Stimulated activated CD4-positive, alpha-beta T cell treated with anti-CD3 and anti-CD28 coated beads, TNF-alpha, amount 100 ng/mL, for 4 hours (primary cell): ENCODE measurements at regions not wholly inside any gene's neighbourhood (a gene's known extent, or its start where the extent isn't known, plus 50 kb on each side); places are given as distances from the start of the nearest gene placed in this dataset.

Source experiments
- DNase-seq, 3 experiments: peaks; one replicate each; pipeline ENCODE4 v3.0.0-alpha.2; 2020; ENCODE audit warnings: low read depth in 3 of 3

GRCh38 chr7:42372479-42372878, 135.5 kb upstream of the GLI3 start:
- no peak for DNase-seq

- DNase-seq: no peak
These were observed 122.9 kb upstream of the GLI3 start for GRCh38 chr7:42359946-42360345.

- no peak for DNase-seq
These were observed 114.4 kb upstream of the GLI3 start for GRCh38 chr7:42351316-42351935.

GRCh38 chr7:42350801-42351200, 113.8 kb upstream of the GLI3 start:
- DNase-seq: no peak

GRCh38 chr7:42348631-42349030, 111.6 kb upstream of the GLI3 start:
- DNase-seq: no peak

GRCh38 chr7:42348071-42348470, 111.1 kb upstream of the GLI3 start:
- no peak for DNase-seq

GRCh38 chr7:42347616-42348015, 110.6 kb upstream of the GLI3 start:
- DNase-seq: no peak

- DNase-seq: no peak
These were observed 108.7 kb upstream of the GLI3 start for GRCh38 chr7:42345478-42346299.

GRCh38 chr7:42344198-42344755, 107.3 kb upstream of the GLI3 start:
- no peak for DNase-seq

GRCh38 chr7:42342381-42342780, 105.4 kb upstream of the GLI3 start:
- DNase-seq: no peak

GRCh38 chr7:42340436-42340835, 103.4 kb upstream of the GLI3 start:
- DNase-seq: no peak

- DNase-seq: no peak
These were observed 102.0 kb upstream of the GLI3 start for GRCh38 chr7:42338916-42339540.

- no peak for DNase-seq
These were observed 101.4 kb upstream of the GLI3 start for GRCh38 chr7:42338231-42338915.

GRCh38 chr7:42337225-42337905, 100.4 kb upstream of the GLI3 start:
- DNase-seq: no peak

- no peak for DNase-seq
These were observed 95.7 kb upstream of the GLI3 start for GRCh38 chr7:42332605-42333222.

GRCh38 chr7:42319631-42320030, 82.6 kb upstream of the GLI3 start:
- no peak for DNase-seq

GRCh38 chr7:42315631-42316030, 78.6 kb upstream of the GLI3 start:
- DNase-seq: no peak

GRCh38 chr7:42315103-42315502, 78.1 kb upstream of the GLI3 start:
- DNase-seq: no peak

- DNase-seq: no peak
These were observed 77.7 kb upstream of the GLI3 start for GRCh38 chr7:42314696-42315095.

GRCh38 chr7:42311195-42311594, 74.2 kb upstream of the GLI3 start:
- no peak for DNase-seq

- DNase-seq: no peak
These were observed 56.0 kb upstream of the GLI3 start for GRCh38 chr7:42292991-42293521.
